GM23338 (cell line): ENCODE measurements at regions not wholly inside any gene's neighbourhood (a gene's known extent, or its start where the extent isn't known, plus 50 kb on each side); places are given as distances from the start of the nearest gene placed in this dataset.

Source experiments
- ATAC-seq: fragments of 200-7000 bp; cut with Tn5 transposase; 3 replicates; pipeline ENCODE4 v1.9.1; 2020
- DNase-seq: peaks from one replicate; pipeline ENCODE4 v3.0.0-alpha.2; 2015; ENCODE audit warnings: low spot score
- H2AFZ ChIP-seq: fragments of 200-600 bp; sonication (generic); 2 replicates; pipeline ENCODE4 v1.8.0; 2016; ENCODE audit warnings: antibody characterized with exemption, mild to moderate bottlenecking, moderate library complexity
- H3F3A ChIP-seq: fragments of 200-600 bp; sonication (generic); replicated peaks from 2 replicates; pipeline ENCODE4 v1.8.0; 2017; ENCODE audit warnings: antibody characterized with exemption, mixed run types, low read depth
- H3K27ac ChIP-seq: fragments of 200-600 bp; sonication (generic); 2 replicates; pipeline ENCODE4 v1.6.1; 2016; ENCODE audit warnings: low read depth
- H3K27me3 ChIP-seq: fragments of 200-600 bp; sonication (generic); 2 replicates; pipeline ENCODE4 v1.8.0; 2016; ENCODE audit warnings: mild to moderate bottlenecking, mixed run types, moderate library complexity; ENCODE audit not compliant: insufficient read depth
- H3K36me3 ChIP-seq: fragments of 200-600 bp; sonication (generic); 2 replicates; pipeline ENCODE4 v1.8.0; 2016; ENCODE audit warnings: mild to moderate bottlenecking; ENCODE audit not compliant: insufficient read depth
- H3K4me1 ChIP-seq: fragments of 200-600 bp; sonication (generic); 2 replicates; pipeline ENCODE4 v1.8.0; 2016; ENCODE audit warnings: mild to moderate bottlenecking, moderate library complexity; ENCODE audit not compliant: insufficient read depth
- H3K4me2 ChIP-seq: fragments of 200-600 bp; sonication (generic); 2 replicates; pipeline ENCODE4 v1.7.1; 2017; ENCODE audit warnings: mixed run types
- H3K4me3 ChIP-seq: fragments of 200-600 bp; sonication (generic); 2 replicates; pipeline ENCODE4 v1.6.1; 2016; ENCODE audit warnings: mixed run types
- H3K79me2 ChIP-seq: fragments of 200-600 bp; sonication (generic); replicated peaks from 2 replicates; pipeline ENCODE4 v1.8.0; 2017; ENCODE audit warnings: mild to moderate bottlenecking; ENCODE audit not compliant: insufficient read depth
- H3K9me2 ChIP-seq: fragments of 200-600 bp; sonication (generic); 2 replicates; pipeline ENCODE4 v1.8.0; 2017; ENCODE audit not compliant: insufficient read depth
- H4K20me1 ChIP-seq: fragments of 200-600 bp; sonication (generic); replicated peaks from 2 replicates; pipeline ENCODE4 v1.8.0; 2017; ENCODE audit warnings: mild to moderate bottlenecking; ENCODE audit not compliant: insufficient read depth
- H3K27ac Mint-ChIP-seq: 2 replicates; pipeline ENCODE4 v1.8.0; 2020; ENCODE audit warnings: inconsistent platforms, mild to moderate bottlenecking, moderate library complexity, mixed read lengths
- H3K27me3 Mint-ChIP-seq: 3 replicates; pipeline ENCODE4 v1.8.0; 2022; ENCODE audit warnings: low read depth, mild to moderate bottlenecking, moderate library complexity, mixed read lengths, inconsistent platforms; ENCODE audit not compliant: insufficient read depth, poor library complexity
- H3K36me3 Mint-ChIP-seq: 3 replicates; pipeline ENCODE4 v1.8.0; 2021; ENCODE audit warnings: low read depth, mild to moderate bottlenecking, inconsistent platforms, moderate library complexity, mixed read lengths
- H3K4me1 Mint-ChIP-seq: 3 replicates; pipeline ENCODE4 v1.8.0; 2020; ENCODE audit warnings: mild to moderate bottlenecking, inconsistent platforms, mixed read lengths
- H3K4me3 Mint-ChIP-seq: 3 replicates; pipeline ENCODE4 v1.8.0; 2021; ENCODE audit warnings: moderate library complexity, mild to moderate bottlenecking, inconsistent platforms, mixed read lengths
- H3K9me3 Mint-ChIP-seq: 3 replicates; pipeline ENCODE4 v1.8.0; 2020; ENCODE audit warnings: moderate library complexity, mild to moderate bottlenecking, inconsistent platforms, mixed read lengths
- EZH2 ChIP-seq: fragments of 200-600 bp; sonication (generic); IDR thresholded peaks from one replicate; pipeline ENCODE4 v1.8.0; 2017; ENCODE audit warnings: antibody characterized with exemption, mild to moderate bottlenecking, low read depth; ENCODE audit not compliant: unreplicated experiment
- JUNB ChIP-seq: IDR thresholded peaks from one replicate; pipeline ENCODE4 v1.6.1; 2016; ENCODE audit warnings: antibody characterized with exemption; ENCODE audit not compliant: unreplicated experiment
- NANOG ChIP-seq: IDR thresholded peaks from 2 replicates; pipeline ENCODE4 v1.6.1; 2016; ENCODE audit warnings: antibody characterized with exemption, borderline replicate concordance
- ZNF114 ChIP-seq: fragments of 250-450 bp; sonication (Bioruptor Pico); IDR thresholded peaks from 2 replicates; pipeline ENCODE4 v1.5.0; 2020; ENCODE audit warnings: mild to moderate bottlenecking, moderate library complexity
- ZNF331 ChIP-seq: fragments of 250-450 bp; sonication (Bioruptor Pico); IDR thresholded peaks from 2 replicates; pipeline ENCODE4 v1.5.0; 2020; ENCODE audit warnings: low read depth, mild to moderate bottlenecking, moderate library complexity
- TF ChIP-seq, protein P1 (sequence below): fragments of 250-450 bp; sonication (Bioruptor Pico); IDR thresholded peaks from 2 replicates; pipeline ENCODE4 v1.5.0; 2020; ENCODE audit warnings: mild to moderate bottlenecking, moderate library complexity
- TF ChIP-seq, protein P2 (sequence below): IDR thresholded peaks from 2 replicates; pipeline ENCODE4 v1.6.1; 2016; ENCODE audit warnings: antibody characterized with exemption
- TF ChIP-seq, protein P3 (sequence below), 2 experiments: fragments of 200-600 bp in 1 of 2; sonication (generic) in 1 of 2; conservative IDR thresholded peaks; 2 replicates each; pipeline versions ENCODE4 v1.5.1 to v1.6.1; 2016 to 2017; ENCODE audit warnings: antibody characterized with exemption in 2 of 2, low read depth in 2 of 2, mild to moderate bottlenecking in 2 of 2, moderate library complexity in 1 of 2

DNA sequence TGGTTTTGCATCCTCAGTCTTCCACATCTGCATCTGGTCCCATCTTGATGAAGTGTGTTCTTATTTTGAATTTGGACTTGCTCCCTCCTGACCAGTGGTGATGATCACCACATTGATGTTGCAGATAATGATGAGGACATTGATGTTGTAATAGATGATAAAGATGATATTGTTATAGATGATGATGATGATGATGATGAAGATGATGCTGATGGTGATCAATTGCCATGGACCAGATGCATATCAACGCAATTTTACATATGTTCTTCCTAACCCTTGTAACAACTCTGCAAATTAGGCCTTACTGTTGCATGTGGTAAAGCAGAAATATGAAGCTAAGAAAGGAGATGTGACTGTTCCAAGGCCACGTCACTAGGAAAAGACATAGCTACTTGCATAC, 380.3 kb upstream of the TBX3 start:
- H3K4me2 ChIP-seq, result no peak overlapping the region
- H3K79me2 ChIP-seq, result no peaks in the 10 kb centered on the region
- H3K9me3 Mint-ChIP-seq, result no peaks in the 10 kb centered on the region
- no peaks in the 10 kb centered on the region for H3K4me1 ChIP-seq
- no peak overlapping the region for H2AFZ ChIP-seq
- H3K36me3 ChIP-seq, result no peaks in the 10 kb centered on the region
- H3K4me3 Mint-ChIP-seq, result no peak overlapping the region
- H3K27ac Mint-ChIP-seq, result no peak overlapping the region
- no peaks in the 10 kb centered on the region for H3K4me1 Mint-ChIP-seq
- H3K27ac ChIP-seq, result no peak overlapping the region
- no peaks in the 10 kb centered on the region for H3K36me3 Mint-ChIP-seq
- TF ChIP-seq EZH2, result no peak
- TF ChIP-seq JUNB, result no peak
- TF ChIP-seq, protein P1, sequence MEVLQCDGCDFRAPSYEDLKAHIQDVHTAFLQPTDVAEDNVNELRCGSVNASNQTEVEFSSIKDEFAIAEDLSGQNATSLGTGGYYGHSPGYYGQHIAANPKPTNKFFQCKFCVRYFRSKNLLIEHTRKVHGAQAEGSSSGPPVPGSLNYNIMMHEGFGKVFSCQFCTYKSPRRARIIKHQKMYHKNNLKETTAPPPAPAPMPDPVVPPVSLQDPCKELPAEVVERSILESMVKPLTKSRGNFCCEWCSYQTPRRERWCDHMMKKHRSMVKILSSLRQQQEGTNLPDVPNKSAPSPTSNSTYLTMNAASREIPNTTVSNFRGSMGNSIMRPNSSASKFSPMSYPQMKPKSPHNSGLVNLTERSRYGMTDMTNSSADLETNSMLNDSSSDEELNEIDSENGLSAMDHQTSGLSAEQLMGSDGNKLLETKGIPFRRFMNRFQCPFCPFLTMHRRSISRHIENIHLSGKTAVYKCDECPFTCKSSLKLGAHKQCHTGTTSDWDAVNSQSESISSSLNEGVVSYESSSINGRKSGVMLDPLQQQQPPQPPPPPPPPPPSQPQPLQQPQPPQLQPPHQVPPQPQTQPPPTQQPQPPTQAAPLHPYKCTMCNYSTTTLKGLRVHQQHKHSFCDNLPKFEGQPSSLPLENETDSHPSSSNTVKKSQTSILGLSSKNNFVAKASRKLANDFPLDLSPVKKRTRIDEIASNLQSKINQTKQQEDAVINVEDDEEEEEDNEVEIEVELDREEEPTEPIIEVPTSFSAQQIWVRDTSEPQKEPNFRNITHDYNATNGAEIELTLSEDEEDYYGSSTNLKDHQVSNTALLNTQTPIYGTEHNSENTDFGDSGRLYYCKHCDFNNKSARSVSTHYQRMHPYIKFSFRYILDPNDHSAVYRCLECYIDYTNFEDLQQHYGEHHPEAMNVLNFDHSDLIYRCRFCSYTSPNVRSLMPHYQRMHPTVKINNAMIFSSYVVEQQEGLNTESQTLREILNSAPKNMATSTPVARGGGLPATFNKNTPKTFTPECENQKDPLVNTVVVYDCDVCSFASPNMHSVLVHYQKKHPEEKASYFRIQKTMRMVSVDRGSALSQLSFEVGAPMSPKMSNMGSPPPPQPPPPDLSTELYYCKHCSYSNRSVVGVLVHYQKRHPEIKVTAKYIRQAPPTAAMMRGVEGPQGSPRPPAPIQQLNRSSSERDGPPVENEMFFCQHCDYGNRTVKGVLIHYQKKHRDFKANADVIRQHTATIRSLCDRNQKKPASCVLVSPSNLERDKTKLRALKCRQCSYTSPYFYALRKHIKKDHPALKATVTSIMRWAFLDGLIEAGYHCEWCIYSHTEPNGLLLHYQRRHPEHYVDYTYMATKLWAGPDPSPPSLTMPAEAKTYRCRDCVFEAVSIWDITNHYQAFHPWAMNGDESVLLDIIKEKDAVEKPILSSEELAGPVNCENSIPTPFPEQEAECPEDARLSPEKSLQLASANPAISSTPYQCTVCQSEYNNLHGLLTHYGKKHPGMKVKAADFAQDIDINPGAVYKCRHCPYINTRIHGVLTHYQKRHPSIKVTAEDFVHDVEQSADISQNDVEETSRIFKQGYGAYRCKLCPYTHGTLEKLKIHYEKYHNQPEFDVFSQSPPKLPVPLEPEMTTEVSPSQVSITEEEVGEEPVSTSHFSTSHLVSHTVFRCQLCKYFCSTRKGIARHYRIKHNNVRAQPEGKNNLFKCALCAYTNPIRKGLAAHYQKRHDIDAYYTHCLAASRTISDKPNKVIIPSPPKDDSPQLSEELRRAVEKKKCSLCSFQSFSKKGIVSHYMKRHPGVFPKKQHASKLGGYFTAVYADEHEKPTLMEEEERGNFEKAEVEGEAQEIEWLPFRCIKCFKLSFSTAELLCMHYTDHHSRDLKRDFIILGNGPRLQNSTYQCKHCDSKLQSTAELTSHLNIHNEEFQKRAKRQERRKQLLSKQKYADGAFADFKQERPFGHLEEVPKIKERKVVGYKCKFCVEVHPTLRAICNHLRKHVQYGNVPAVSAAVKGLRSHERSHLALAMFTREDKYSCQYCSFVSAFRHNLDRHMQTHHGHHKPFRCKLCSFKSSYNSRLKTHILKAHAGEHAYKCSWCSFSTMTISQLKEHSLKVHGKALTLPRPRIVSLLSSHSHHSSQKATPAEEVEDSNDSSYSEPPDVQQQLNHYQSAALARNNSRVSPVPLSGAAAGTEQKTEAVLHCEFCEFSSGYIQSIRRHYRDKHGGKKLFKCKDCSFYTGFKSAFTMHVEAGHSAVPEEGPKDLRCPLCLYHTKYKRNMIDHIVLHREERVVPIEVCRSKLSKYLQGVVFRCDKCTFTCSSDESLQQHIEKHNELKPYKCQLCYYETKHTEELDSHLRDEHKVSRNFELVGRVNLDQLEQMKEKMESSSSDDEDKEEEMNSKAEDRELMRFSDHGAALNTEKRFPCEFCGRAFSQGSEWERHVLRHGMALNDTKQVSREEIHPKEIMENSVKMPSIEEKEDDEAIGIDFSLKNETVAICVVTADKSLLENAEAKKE (CRISPR knock-in tag), result no peak
- TF ChIP-seq, protein P2, sequence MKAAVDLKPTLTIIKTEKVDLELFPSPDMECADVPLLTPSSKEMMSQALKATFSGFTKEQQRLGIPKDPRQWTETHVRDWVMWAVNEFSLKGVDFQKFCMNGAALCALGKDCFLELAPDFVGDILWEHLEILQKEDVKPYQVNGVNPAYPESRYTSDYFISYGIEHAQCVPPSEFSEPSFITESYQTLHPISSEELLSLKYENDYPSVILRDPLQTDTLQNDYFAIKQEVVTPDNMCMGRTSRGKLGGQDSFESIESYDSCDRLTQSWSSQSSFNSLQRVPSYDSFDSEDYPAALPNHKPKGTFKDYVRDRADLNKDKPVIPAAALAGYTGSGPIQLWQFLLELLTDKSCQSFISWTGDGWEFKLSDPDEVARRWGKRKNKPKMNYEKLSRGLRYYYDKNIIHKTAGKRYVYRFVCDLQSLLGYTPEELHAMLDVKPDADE, result no peak
- no peak for TF ChIP-seq NANOG
- TF ChIP-seq ZNF331 (CRISPR knock-in tag), result no peak
- no peak for TF ChIP-seq ZNF114 (CRISPR knock-in tag)
- TF ChIP-seq, protein P3, sequence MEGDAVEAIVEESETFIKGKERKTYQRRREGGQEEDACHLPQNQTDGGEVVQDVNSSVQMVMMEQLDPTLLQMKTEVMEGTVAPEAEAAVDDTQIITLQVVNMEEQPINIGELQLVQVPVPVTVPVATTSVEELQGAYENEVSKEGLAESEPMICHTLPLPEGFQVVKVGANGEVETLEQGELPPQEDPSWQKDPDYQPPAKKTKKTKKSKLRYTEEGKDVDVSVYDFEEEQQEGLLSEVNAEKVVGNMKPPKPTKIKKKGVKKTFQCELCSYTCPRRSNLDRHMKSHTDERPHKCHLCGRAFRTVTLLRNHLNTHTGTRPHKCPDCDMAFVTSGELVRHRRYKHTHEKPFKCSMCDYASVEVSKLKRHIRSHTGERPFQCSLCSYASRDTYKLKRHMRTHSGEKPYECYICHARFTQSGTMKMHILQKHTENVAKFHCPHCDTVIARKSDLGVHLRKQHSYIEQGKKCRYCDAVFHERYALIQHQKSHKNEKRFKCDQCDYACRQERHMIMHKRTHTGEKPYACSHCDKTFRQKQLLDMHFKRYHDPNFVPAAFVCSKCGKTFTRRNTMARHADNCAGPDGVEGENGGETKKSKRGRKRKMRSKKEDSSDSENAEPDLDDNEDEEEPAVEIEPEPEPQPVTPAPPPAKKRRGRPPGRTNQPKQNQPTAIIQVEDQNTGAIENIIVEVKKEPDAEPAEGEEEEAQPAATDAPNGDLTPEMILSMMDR (conservative IDR thresholded peaks at IDR 0.05; ENCODE audit: low read depth in 2 of 2), result no peak
- H3K9me2 ChIP-seq, result no peaks in the 10 kb centered on the region; the same call in 1 of the 2 replicates
- ATAC-seq, result no peak
- no peaks in the 10 kb centered on the region for H3F3A ChIP-seq
- no peak for DNase-seq
- H3K27me3 Mint-ChIP-seq, result no peaks in the 10 kb centered on the region
- H3K4me3 ChIP-seq, result no peak overlapping the region
- no peaks in the 10 kb centered on the region for H3K27me3 ChIP-seq
- no peaks in the 10 kb centered on the region for H4K20me1 ChIP-seq
